Breast epithelium (tissue), 4 donors: ENCODE measurements at regions not wholly inside any gene's neighbourhood (a gene's known extent, or its start where the extent isn't known, plus 50 kb on each side); places are given as distances from the start of the nearest gene placed in this dataset.

Source experiments
- DNase-seq, 2 donors: peaks; one replicate each; pipeline ENCODE4 v3.0.0-alpha.2; 2019; ENCODE audit warnings: low spot score in 2 of 2
- H3K27ac ChIP-seq, 2 donors: fragments of 200-600 bp; sonication (generic) in 1 of 2; one replicate each; pipeline ENCODE4 v1.5.1; 2016 to 2019; ENCODE audit warnings: mild to moderate bottlenecking in 1 of 2
- H3K27me3 ChIP-seq, 2 donors: fragments of 200-600 bp; sonication (generic) in 1 of 2; one replicate each; pipeline versions ENCODE4 v1.5.1 to v1.6.0; 2017 to 2019; ENCODE audit warnings: control low read depth in 1 of 2, mild to moderate bottlenecking in 1 of 2
- H3K36me3 ChIP-seq: fragments of 200-600 bp; one replicate; pipeline ENCODE4 v1.5.1; 2019
- H3K4me1 ChIP-seq, 2 donors: fragments of 200-600 bp; sonication (generic); one replicate each; pipeline ENCODE4 v1.5.1; 2016 to 2019; ENCODE audit warnings: control low read depth in 1 of 2
- H3K4me3 ChIP-seq, 3 donors: fragments of 200-600 bp; sonication (generic); 1 replicate in 2 of 3; 2 replicates in 1 of 3; pipeline ENCODE4 v1.5.1; 2016 to 2019; ENCODE audit warnings: mild to moderate bottlenecking in 3 of 3, moderate library complexity in 2 of 3
- H3K9me3 ChIP-seq, 2 donors: fragments of 200-600 bp; sonication (generic) in 1 of 2; one replicate each; pipeline ENCODE4 v1.5.1; 2016 to 2019; ENCODE audit warnings: control low read depth in 1 of 2
- POLR2A ChIP-seq: fragments of 450-650 bp; IDR thresholded peaks from one replicate; pipeline ENCODE4 v1.6.1; 2016; ENCODE audit warnings: antibody characterized with exemption, mild to moderate bottlenecking, moderate library complexity
- POLR2AphosphoS5 ChIP-seq, 3 donors: sonication (generic); formaldehyde crosslinking; IDR thresholded peaks; one replicate each; pipeline ENCODE4 v1.6.1; 2017; ENCODE audit warnings: antibody characterized with exemption in 3 of 3
- intact Hi-C: fragments of 100-400 bp; cut with DNase I; formaldehyde crosslinking; loops from one replicate; pipeline ENCODE4 v1.15.1; 2023; ENCODE audit warnings: low total_unique reads
- TF ChIP-seq, protein P1 (sequence below), 3 donors: fragments of 450-650 bp; IDR thresholded peaks; one replicate each; pipeline ENCODE4 v1.5.1; 2016 to 2017; ENCODE audit warnings: antibody characterized with exemption in 3 of 3, mild to moderate bottlenecking in 3 of 3, moderate library complexity in 3 of 3

DNA sequence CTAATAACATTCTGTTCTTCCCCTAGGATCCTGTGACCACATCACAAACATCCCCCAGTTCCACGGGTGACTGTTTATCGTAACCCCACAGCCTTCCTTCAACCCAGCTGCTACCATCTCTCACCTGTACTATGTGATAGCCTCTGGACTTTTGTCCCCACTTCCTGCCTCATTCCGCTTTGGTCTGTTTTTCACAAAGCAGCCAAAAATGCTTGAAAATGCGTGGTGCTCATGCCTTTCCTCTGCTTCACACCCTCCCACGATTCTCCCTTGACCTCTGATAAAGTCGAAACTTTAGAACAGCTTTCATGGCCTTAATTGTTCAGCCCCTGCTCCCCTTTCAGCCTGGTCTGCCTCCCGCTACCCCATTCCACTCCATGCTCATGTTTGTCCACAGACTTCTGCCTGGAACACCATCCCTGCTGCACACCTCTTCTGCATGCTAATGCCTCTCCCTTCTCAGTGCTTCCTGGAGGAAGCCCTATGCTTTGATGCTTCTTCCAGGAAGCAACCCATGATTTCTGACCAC is 165.6 kb downstream of the PLPP3 start:
- no peak overlapping the region for H3K27ac ChIP-seq
- H3K36me3 ChIP-seq: no peaks in the 10 kb centered on the region
- intact Hi-C loops: no loop called here
- no peaks in the 10 kb centered on the region for H3K9me3 ChIP-seq
- DNase-seq: no peak
- TF ChIP-seq POLR2AphosphoS5 (IDR thresholded peaks at IDR 0.05) (no peak), POLR2A (no peak)
- TF ChIP-seq, protein P1, sequence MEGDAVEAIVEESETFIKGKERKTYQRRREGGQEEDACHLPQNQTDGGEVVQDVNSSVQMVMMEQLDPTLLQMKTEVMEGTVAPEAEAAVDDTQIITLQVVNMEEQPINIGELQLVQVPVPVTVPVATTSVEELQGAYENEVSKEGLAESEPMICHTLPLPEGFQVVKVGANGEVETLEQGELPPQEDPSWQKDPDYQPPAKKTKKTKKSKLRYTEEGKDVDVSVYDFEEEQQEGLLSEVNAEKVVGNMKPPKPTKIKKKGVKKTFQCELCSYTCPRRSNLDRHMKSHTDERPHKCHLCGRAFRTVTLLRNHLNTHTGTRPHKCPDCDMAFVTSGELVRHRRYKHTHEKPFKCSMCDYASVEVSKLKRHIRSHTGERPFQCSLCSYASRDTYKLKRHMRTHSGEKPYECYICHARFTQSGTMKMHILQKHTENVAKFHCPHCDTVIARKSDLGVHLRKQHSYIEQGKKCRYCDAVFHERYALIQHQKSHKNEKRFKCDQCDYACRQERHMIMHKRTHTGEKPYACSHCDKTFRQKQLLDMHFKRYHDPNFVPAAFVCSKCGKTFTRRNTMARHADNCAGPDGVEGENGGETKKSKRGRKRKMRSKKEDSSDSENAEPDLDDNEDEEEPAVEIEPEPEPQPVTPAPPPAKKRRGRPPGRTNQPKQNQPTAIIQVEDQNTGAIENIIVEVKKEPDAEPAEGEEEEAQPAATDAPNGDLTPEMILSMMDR (IDR thresholded peaks at IDR 0.05): no peak
- H3K4me3 ChIP-seq: no peak overlapping the region
- no peaks in the 10 kb centered on the region for H3K4me1 ChIP-seq
- no peaks in the 10 kb centered on the region for H3K27me3 ChIP-seq

DNA sequence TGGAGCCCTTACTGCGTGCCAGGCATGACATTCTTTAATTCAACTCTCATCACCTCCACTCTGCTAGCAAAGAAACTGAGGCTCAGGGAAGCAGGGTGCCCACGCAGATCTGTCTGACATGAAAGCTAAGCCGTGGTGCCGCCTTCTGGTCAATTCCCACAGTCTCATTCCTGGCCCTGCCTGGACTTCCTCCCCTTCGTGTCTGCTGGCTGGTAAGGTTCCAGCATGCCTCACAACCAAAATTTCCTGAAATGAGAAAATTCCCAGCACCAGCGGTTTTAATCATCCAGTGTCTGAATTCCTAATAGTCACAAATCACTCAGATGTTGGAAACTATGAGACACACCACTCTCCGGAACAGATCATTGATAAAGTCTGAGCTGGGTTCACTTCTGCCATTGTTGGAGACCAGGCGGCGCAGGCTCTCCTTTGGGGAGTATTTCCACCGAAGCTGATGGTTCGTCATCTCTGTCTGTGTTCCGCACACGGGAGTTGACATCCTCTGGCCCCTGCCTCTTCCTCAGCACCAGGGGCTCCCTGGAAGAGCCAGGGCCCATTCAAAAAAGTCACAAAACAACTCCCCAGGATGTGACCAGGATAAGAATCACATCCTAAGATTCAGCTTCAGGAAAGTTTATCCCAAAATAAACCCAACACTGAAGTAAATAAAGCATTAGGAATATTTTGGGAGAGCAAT is 167.7 kb downstream of the PLPP3 start:
- Histone ChIP-seq H3K9me3 (no peaks in the 10 kb centered on the region), H3K27me3 (no peaks in the 10 kb centered on the region), H3K27ac (peak overlapping the region in 1 of 2 donors; percentile 33), H3K4me1 (no peaks in the 10 kb centered on the region), H3K4me3 (no peak overlapping the region), H3K36me3 (no peaks in the 10 kb centered on the region)
- no peak for DNase-seq
- TF ChIP-seq POLR2AphosphoS5 (IDR thresholded peaks at IDR 0.05): no peak
- TF ChIP-seq, protein P1 (IDR thresholded peaks at IDR 0.05): no peak
- no peak for TF ChIP-seq POLR2A
- intact Hi-C loops: no loop called here

DNA sequence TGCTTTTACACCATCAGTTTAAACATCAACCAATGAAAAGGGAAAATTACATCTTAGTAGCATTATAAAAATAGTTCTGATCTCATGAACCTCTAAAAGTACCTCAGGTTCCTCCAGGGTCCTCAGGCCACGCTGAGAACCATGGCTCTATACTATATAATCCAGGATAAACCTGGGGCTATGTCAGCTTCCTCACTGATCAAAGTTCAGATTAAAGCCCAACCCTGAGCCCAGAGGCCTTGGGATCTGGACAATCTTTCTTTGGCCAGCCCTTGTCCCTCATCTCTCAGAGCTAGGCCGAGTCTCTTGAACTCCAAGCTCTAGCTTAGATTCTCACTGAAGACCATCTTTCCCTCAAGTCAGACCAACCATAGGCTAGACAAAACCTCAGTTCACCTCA is 168.3 kb downstream of the PLPP3 start:
- peak overlapping the region in 1 of 2 donors; percentile 33 for H3K27ac ChIP-seq
- H3K9me3 ChIP-seq: no peaks in the 10 kb centered on the region
- H3K4me3 ChIP-seq: no peak overlapping the region
- no peaks in the 10 kb centered on the region for H3K27me3 ChIP-seq
- no peak for DNase-seq
- H3K36me3 ChIP-seq: no peaks in the 10 kb centered on the region
- TF ChIP-seq, protein P1 (IDR thresholded peaks at IDR 0.05): no peak
- TF ChIP-seq POLR2AphosphoS5 (IDR thresholded peaks at IDR 0.05) (no peak), POLR2A (no peak)
- H3K4me1 ChIP-seq: no peaks in the 10 kb centered on the region
- intact Hi-C loops: no loop called here

DNA sequence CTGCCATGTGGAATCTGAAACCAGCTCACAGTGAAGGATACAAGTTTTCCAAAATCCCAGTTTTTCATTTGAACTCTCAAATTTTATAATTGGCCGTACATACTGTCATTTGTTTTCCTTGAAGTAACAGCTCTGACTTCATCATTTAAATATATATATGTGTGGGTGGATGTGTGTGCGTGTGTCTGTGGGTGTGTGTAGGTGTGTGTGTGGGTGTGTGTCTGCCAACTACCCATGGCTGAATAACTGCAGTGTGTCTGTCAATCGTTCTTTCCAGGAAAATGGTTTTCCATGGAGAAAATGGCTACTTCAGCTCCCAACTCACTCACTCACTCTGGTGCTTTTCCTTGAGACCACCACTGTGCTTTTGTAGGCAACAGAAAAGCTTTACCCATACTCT is 169.0 kb downstream of the PLPP3 start:
- intact Hi-C loops: no loop called here
- no peak overlapping the region for H3K27ac ChIP-seq
- TF ChIP-seq, protein P1 (IDR thresholded peaks at IDR 0.05): no peak
- TF ChIP-seq POLR2AphosphoS5 (IDR thresholded peaks at IDR 0.05) (no peak), POLR2A (no peak)
- no peak overlapping the region for H3K4me3 ChIP-seq
- H3K4me1 ChIP-seq: no peaks in the 10 kb centered on the region
- no peaks in the 10 kb centered on the region for H3K9me3 ChIP-seq
- H3K36me3 ChIP-seq: no peaks in the 10 kb centered on the region
- no peak for DNase-seq
- no peaks in the 10 kb centered on the region for H3K27me3 ChIP-seq

DNA sequence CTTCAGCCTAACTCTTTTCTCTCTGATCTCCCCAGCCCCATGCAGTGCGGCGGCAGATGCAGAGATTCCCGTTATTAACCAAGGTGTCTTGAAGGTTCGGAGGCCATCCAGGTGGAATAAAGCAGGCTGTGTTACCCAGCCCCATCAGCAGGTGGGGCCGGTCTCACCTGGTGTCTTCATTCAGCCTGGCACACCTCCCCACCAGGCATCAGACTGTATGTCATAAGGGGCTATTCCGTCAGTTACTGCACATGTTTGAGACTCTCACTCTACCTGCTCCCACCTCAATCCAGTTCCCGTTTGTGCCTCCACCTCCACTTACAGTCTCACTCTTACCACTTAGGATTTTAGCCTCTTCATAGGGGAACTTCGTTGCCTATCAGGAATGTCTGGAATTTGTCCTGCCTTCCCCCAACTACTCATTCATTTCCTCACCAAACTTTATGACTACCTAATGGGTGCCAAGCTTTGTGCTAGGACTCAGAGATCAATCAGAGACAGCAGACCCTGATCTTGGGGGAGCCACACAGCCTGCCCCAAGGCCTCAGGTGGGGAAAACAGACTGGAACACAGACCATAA is 170.2 kb downstream of the PLPP3 start:
- DNase-seq: no peak
- Histone ChIP-seq H3K27ac (no peak overlapping the region), H3K4me3 (no peak overlapping the region), H3K4me1 (peaks cover 0 to 5% of the 10 kb centered on the region in 2 donors), H3K27me3 (no peaks in the 10 kb centered on the region), H3K36me3 (no peaks in the 10 kb centered on the region), H3K9me3 (no peaks in the 10 kb centered on the region)
- intact Hi-C loops: no loop called here
- TF ChIP-seq POLR2A: no peak
- TF ChIP-seq, protein P1 (IDR thresholded peaks at IDR 0.05): peak in 1 of 3 donors; percentile 26
